Osteoblast (primary cell): ENCODE measurements at regions not wholly inside any gene's neighbourhood (a gene's known extent, or its start where the extent isn't known, plus 50 kb on each side); places are given as distances from the start of the nearest gene placed in this dataset.
A peak's percentile ranks its signal among the peaks of the same experiment; 100 is the strongest.

Experiments used
- DNase-seq: peaks from one replicate; pipeline ENCODE4 v3.0.0; 2011; ENCODE audit warnings: low spot score, mixed read lengths; ENCODE audit not compliant: insufficient read length; ENCODE audit errors: missing footprints
- H2AFZ ChIP-seq: 2 replicates; pipeline ENCODE4 v1.6.0; 2011; ENCODE audit warnings: mild to moderate bottlenecking, low read length
- H3K27ac ChIP-seq: 2 replicates; pipeline ENCODE4 v1.5.1; 2011; ENCODE audit warnings: mild to moderate bottlenecking, low read depth, low read length, moderate library complexity
- H3K27me3 ChIP-seq: 2 replicates; pipeline ENCODE4 v1.6.0; 2012; ENCODE audit warnings: mild to moderate bottlenecking, control low read depth, inconsistent platforms, low read length, moderate library complexity; ENCODE audit not compliant: insufficient read depth
- H3K36me3 ChIP-seq: 2 replicates; pipeline ENCODE4 v1.5.1; 2011; ENCODE audit warnings: mild to moderate bottlenecking, low read length, control low read depth, moderate library complexity; ENCODE audit not compliant: insufficient read depth
- H3K4me1 ChIP-seq: 2 replicates; pipeline ENCODE4 v1.5.1; 2011; ENCODE audit warnings: mild to moderate bottlenecking, low read length, control low read depth, moderate library complexity; ENCODE audit not compliant: insufficient read depth
- H3K4me2 ChIP-seq: 2 replicates; pipeline ENCODE4 v1.6.0; 2011; ENCODE audit warnings: mild to moderate bottlenecking, low read length; ENCODE audit not compliant: insufficient read depth
- H3K4me3 ChIP-seq: fragments of 200-600 bp; sonication (generic); 3 replicates; pipeline ENCODE4 v1.5.1; 2012; ENCODE audit warnings: mild to moderate bottlenecking, low read length, inconsistent platforms; ENCODE audit not compliant: insufficient read depth
- H3K79me2 ChIP-seq: 2 replicates; pipeline ENCODE4 v1.6.0; 2012; ENCODE audit warnings: mild to moderate bottlenecking, low read length, control low read depth, inconsistent platforms; ENCODE audit not compliant: insufficient read depth
- H3K9me3 ChIP-seq: 2 replicates; pipeline ENCODE4 v1.5.1; 2011; ENCODE audit warnings: low read depth, low read length, control low read depth
- H4K20me1 ChIP-seq: 2 replicates; pipeline ENCODE4 v1.6.0; 2012; ENCODE audit warnings: mild to moderate bottlenecking, low read length, control low read depth; ENCODE audit not compliant: insufficient read depth
- TF ChIP-seq, protein P1 (sequence below): IDR thresholded peaks from 2 replicates; pipeline ENCODE4 v1.5.1; 2011; ENCODE audit warnings: mild to moderate bottlenecking, low read depth, low read length, moderate library complexity; ENCODE audit errors: extremely low read depth

- H3K27ac ChIP-seq, result peak overlapping the region; percentile 49
- H3K4me2 ChIP-seq, result no peak overlapping the region
- no peaks in the 10 kb centered on the region for H4K20me1 ChIP-seq
- H2AFZ ChIP-seq, result no peak overlapping the region
- no peaks in the 10 kb centered on the region for H3K9me3 ChIP-seq
- H3K4me1 ChIP-seq, result peaks cover 17% of the 10 kb centered on the region
- H3K4me3 ChIP-seq, result no peak overlapping the region
- no peaks in the 10 kb centered on the region for H3K27me3 ChIP-seq
- TF ChIP-seq, protein P1, sequence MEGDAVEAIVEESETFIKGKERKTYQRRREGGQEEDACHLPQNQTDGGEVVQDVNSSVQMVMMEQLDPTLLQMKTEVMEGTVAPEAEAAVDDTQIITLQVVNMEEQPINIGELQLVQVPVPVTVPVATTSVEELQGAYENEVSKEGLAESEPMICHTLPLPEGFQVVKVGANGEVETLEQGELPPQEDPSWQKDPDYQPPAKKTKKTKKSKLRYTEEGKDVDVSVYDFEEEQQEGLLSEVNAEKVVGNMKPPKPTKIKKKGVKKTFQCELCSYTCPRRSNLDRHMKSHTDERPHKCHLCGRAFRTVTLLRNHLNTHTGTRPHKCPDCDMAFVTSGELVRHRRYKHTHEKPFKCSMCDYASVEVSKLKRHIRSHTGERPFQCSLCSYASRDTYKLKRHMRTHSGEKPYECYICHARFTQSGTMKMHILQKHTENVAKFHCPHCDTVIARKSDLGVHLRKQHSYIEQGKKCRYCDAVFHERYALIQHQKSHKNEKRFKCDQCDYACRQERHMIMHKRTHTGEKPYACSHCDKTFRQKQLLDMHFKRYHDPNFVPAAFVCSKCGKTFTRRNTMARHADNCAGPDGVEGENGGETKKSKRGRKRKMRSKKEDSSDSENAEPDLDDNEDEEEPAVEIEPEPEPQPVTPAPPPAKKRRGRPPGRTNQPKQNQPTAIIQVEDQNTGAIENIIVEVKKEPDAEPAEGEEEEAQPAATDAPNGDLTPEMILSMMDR, result no peak
- no peaks in the 10 kb centered on the region for H3K36me3 ChIP-seq
- no peak for DNase-seq
- H3K79me2 ChIP-seq, result no peaks in the 10 kb centered on the region
Observed at GRCh38 chr11:113618360-113618759, 87.7 kb downstream of the TMPRSS5 start.

GRCh38 chr11:113615773-113616172 lies 90.3 kb downstream of the TMPRSS5 start:
- H3K36me3 ChIP-seq, result no peaks in the 10 kb centered on the region
- no peak overlapping the region for H2AFZ ChIP-seq
- H3K4me1 ChIP-seq, result peaks cover 17% of the 10 kb centered on the region
- H3K9me3 ChIP-seq, result no peaks in the 10 kb centered on the region
- H3K27me3 ChIP-seq, result no peaks in the 10 kb centered on the region
- no peak overlapping the region for H3K4me2 ChIP-seq
- H4K20me1 ChIP-seq, result no peaks in the 10 kb centered on the region
- TF ChIP-seq, protein P1, result no peak
- no peak overlapping the region for H3K4me3 ChIP-seq
- H3K27ac ChIP-seq, result no peak overlapping the region
- DNase-seq, result no peak
- no peaks in the 10 kb centered on the region for H3K79me2 ChIP-seq

DNA sequence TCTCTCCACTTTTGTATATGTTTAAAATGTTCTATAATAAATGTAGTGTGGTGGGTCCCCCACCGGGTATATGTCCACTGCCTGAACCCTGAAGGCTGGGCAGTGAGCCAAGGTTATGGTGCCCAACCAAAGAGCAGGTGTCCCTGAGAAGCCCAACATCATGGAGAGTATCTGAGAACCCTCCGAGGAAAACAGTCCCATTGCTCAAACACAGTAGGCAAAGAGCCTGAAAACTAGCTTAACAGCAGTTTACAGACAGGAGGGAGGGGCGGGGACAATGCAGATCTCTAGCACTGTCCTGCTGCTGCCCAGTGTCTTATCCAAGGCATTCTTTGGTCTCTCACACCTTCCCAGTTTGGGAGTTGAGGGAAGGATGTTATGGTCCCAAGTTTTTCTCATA lies 91.0 kb downstream of the TMPRSS5 start:
- Histone ChIP-seq H4K20me1 (no peaks in the 10 kb centered on the region), H3K27me3 (no peaks in the 10 kb centered on the region), H3K4me2 (no peak overlapping the region), H3K4me3 (no peak overlapping the region), H2AFZ (no peak overlapping the region), H3K79me2 (no peaks in the 10 kb centered on the region), H3K9me3 (no peaks in the 10 kb centered on the region), H3K36me3 (no peaks in the 10 kb centered on the region), H3K4me1 (peaks cover 17% of the 10 kb centered on the region), H3K27ac (no peak overlapping the region)
- no peak for DNase-seq
- TF ChIP-seq, protein P1, result no peak

DNA sequence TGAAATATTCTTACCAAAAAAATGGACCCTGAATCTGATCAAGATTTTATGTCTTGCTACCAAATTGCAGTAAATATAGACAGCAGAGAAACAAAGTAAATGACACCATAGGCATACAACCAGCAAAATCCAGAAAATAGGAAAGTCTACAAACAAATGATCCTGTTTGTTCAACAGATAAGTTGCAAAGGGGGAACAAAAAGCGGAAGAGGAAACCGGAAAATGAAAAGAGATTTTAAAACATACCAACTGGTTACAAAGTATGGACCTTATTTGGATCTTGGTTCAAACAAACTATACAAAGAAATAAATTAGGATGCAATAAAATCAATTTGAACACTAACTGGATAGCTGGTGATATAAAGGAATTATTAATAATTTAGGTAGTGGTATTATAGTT lies 92.0 kb downstream of the TMPRSS5 start:
- Histone ChIP-seq H3K27me3 (no peaks in the 10 kb centered on the region), H3K9me3 (no peaks in the 10 kb centered on the region), H4K20me1 (no peaks in the 10 kb centered on the region), H3K36me3 (no peaks in the 10 kb centered on the region), H3K79me2 (no peaks in the 10 kb centered on the region), H3K4me3 (no peak overlapping the region), H3K4me1 (peaks cover 17% of the 10 kb centered on the region), H3K27ac (no peak overlapping the region), H2AFZ (no peak overlapping the region), H3K4me2 (no peak overlapping the region)
- DNase-seq, result no peak
- TF ChIP-seq, protein P1, result no peak
